ENCODE measurements at regions not wholly inside any gene's neighbourhood (a gene's known extent, or its start where the extent isn't known, plus 50 kb on each side); places are given as distances from the start of the nearest gene placed in this dataset.

DNA sequence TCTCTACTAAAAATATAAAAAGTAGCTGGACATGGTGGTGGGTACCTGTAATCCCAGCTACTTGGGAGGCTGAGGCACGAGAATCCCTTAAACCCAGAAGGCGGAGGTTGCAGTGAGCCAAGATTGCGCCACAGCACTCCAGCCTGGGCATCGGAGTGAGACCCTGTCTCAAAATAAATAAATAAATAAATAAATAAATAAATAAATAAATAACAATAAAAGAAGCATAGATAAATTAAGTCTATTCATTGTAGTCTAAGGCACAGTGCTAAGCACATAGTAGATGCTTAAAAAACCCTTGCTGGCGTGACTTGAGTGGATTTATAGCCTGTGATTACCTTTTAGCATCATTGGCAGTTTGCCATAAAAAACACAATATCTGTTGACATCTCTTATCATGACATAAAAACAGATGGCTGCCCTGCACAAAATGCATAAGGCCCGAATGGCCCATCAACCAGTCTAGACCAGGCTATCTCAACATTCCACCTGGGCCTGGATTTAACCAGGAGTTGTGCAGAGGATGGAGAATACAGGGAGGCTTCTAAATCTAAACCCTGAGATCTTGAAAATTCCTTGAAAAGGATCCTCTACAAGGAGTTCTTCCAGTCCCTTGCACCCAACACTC, 94.9 kb downstream of the PRLHR start:
- DNase-seq = no peak

DNA sequence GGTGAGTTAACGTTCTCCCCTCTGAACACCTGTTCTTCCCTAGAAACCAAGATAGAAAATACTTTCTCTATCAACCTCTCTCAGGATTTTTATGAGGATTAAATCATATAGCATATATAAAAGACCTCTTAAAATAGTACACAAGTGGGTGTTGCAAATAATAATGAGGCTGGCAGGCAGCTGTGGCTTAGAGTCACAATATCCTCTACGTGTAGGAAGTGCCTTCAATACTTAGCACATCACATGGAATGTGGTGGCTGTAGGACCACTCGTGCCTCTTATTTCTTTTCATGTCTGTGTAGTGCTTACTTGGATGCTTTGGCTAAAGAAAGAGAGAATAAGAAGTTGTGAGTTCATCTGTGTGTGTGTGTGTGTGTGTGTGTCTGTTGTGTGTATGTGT, 96.3 kb downstream of the PRLHR start:
- no peak for DNase-seq

DNA sequence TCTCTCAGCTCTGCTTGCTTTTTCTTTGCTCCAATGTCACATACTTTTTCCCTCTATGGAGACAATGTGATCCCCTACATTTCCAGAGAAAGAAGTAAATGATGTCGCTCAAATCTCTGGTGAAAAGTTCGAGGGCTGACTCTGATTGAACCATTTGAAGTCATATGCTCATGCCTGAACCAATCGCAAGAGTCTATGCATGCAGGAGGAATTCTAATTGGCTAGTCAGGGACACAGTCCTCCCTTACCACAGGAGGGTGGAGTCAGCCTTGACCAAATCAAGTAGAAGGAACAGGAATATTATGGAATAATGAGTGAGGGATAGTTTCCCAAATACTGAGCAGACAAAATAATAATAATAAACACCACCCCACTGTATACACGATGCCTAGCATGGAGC, 96.8 kb downstream of the PRLHR start:
- no peak for DNase-seq

DNA sequence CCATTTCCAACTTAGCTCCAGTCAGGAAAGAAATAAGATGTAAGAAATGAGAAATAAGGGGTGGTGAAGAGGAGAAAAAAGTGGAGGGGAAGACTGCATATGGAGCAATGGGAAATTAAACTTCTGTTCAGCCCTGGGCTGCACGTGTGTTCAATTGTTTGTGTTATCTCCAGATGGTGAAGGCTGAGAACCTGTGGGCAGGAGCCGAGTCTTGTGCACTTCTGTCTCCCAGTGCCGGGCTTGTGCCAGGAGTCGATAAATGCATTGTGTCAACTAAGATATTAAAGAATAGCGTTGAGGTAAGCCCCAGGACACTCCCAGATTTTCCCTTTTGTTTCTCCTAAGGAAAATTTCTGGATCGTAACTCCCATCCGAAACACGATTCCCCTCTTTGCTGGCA, 98.2 kb downstream of the PRLHR start:
- no peak for DNase-seq

DNA sequence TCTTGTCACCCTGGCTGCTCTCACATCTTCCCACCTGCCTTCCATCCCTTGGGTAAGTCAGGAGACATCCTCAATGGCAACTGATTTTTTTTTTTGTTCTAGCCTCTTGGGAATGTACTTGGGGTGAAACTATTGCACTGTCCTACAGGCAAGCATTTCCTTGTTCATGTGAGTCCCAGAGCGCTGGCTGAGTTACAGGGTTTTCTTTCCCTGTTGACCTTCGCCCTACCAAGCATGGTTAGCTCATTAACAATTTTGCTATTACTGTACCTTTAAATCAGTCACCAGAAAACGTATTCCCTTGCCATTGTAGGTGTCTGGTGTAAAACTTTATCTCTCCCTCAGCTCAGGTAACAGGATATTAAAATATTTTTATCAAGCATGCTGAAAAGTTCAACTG, 98.9 kb downstream of the PRLHR start:
- DNase-seq = no peak

DNA sequence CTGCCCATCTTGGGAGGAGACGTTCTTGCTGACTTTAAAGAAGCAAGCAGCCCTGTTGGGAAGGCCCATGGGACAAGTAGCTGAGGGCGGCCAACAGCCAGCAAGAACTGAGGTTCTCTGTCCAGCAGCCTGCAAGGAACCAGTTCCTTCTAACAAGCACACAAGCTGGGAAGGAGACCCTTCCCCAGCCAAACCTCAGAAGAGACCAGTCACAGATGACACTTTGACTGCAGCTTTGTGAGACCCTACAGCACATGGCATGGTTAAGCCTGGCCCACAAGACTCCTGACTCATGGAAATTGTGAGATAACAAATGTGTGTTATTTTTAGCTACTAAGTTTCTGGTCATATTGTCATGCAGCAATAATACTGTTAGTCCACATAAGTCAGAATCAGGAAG, 99.9 kb downstream of the PRLHR start:
- no peak for DNase-seq

DNA sequence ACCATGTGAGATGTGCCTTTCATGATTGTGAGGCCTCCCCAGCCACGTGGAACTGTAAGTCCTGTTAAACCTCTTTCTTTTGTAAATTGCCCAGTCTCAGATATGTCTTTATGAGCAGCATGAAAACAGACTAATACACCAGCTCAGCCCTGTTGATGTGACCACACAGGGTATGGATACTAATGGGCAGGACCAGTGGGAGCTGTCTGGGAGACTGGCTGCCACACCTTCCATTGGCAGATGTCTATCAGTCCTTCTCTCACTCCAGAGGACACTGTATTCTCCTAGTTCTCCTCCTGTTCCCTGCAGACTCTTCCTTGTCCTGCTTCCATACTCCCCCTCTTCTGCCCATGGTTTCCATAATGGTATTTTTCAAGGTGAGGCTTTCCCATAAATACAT, 104.4 kb downstream of the PRLHR start:
- DNase-seq = no peak

DNA sequence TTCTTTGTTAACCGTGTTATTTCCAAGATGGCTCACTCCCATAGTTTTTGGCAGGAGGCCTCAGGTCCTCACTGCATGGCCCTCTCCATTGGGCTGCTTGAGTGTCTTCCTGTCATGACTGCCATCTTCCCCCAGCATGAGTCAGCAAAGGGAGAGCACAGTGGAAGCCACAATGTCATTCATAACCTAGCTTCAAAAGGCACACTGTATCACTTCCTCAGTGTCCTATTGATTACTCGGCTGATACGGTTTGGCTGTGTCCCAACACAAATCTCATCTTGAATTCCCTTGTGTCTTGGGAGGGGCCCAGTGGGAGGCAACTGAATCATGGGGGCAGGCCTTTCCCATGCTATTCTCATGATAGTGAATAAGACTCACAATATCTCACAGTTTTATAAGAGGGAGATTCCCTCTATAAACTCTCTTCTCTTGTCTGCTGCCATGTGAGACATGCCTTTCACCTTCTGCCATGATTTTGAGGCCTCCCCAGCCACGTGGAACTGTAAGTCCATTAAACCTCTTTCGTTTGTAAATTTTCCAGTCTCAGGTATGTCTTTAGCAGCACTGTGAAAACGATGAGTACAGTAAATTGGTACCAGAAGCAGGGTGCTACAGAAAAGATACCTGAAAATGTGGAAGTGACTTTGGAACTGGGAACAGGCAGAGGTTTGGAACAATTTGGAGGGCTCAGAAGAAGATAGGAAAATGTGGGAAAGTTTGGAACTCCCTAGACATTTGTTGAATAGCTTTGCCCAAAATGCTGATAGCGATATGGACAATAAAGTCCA, 106.5 kb downstream of the PRLHR start:
- DNase-seq = no peak

DNA sequence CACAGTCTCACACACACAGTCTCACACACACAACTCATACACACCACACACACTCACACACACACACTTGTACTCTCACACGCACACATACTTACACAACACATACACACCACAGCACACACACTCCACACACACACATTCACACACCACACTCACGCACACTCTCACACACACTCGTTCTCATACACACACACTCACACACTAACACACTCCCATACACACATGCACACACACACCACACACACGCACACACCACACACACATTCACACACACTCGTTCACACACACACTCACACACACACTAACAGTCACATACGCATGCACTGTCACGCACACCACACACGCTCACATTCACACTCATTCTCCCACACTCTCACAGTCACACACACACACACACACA, 109.8 kb downstream of the PRLHR start:
- DNase-seq = no peak

DNA sequence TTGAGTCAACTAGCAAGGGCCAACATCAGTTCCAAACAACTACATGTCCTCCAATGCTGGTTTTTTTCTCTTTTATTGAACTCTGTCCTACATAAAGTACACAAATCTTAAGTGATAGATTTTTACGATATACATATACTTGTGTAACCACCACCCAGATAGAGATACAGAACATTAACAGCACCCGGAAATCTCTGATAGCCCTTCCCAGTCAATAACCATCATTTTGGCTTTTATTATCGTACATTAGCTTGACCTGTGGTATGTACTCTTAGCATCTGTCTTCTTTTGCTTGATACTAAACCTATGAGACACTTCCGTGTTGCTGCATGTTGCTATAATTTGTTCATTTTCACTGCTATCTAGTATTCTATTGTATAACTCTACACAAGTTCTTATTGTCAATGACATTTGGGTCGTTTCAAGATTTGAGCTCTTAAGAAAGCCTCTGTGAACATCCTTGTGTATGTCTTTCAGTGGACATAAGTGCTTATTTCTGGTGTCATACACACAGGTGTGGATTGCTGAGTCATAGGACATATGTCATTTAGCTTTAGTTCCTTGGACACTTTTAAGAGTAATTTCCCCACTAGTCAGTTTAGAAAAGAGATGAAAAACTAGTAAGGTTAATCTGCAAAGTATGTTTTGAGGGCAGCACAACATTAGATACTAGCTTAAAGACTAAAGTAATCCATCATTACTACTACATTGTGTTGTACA, 111.1 kb downstream of the PRLHR start:
- no peak for DNase-seq

DNA sequence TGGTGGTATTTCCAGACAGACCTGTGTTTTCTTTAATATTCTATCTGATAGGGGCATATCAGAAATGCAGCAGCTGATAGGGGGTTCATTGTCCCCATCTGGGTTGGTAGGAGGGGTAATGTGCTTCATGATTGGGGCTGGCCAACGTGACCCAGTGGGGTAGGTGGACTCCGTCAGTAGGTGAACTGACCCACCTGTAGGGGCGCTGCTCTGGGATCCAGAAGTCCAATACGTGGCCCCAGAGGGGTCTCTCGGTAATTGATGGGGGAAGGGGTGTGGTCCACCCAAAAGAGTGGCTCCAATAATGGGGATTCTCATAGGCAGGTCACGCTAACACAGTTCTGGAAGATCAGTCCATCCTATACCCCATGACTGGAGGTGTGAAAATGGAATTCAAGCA, 112.0 kb downstream of the PRLHR start:
- DNase-seq = no peak

DNA sequence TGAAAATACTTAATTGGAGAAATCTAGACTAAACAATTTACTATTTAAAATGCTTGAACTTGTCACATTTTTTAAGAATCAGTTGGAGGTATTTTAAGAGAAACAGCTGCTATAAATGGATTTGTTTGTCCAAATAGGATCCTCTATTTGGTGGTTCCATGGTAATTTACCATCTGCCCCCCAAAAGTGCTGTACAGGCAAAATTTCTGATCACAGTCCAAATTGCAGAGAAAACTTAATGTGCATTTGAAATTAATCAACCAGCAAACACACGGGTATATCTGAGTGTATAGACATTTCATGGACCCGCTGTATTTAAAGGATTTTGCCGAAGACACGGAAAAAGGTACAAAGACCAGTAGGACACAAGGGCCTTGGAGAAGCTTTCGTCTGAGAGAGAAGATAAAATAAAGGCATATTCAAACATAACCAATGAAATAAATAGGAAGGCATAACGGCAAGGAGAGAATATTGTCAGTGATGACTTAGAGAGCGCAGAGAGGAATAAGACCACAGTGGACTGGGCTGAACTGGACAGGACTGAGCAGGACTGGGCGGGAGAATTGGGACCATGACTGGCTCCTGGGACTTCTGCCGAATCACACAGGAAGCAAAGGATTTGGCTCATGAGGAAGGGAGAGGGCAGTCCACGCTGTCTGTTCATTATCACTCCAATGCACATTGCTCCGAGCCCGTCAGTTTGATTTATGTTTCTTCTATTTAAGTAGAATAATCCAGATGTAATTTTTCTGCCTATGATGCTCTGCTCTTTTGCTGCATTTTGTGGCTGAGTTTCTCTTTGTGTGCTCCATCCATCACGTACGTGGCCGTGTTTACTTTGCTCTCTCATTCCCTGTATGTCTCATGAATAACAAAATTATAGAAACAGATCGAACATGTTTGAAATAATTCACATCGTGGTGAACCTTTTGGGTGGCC, 112.8 kb downstream of the PRLHR start:
- no peak for DNase-seq

DNA sequence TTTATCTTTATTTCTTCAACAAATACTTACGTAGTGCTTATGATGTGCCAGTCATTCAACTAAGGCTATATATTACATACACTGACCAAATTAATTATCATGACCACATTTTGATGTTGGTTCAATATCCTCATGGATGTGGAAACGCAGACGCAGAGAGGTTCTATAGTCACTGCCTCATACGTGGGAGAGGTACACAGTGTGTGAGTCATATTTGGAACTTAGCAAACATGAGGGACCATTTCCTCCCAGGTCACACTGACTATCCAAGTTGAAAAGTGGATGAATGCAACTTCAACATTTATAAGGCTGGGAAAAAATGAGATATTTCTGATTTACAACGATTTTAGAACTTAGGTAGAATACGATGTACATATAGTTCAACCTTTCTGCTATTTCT, 113.6 kb downstream of the PRLHR start:
- no peak for DNase-seq

DNA sequence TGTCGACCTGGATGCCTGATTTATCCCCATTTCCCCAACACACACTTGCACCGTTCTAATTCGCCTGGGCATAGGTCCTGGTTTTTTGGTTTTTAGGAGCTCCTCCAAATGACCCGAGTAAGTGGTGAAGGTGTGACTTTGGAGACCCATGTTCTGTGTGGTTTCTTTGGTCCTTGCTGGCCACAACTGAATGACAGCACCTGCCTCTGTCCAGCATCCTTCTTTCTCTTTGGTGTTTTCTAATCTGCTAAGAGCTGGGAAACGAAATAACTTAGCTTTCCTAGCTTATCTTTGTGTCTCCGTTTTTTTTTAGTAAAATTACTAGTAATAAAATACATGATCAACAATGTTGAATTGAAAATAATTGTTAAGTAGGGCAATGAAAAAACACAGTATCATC, 120.2 kb downstream of the PRLHR start:
- DNase-seq = no peak

DNA sequence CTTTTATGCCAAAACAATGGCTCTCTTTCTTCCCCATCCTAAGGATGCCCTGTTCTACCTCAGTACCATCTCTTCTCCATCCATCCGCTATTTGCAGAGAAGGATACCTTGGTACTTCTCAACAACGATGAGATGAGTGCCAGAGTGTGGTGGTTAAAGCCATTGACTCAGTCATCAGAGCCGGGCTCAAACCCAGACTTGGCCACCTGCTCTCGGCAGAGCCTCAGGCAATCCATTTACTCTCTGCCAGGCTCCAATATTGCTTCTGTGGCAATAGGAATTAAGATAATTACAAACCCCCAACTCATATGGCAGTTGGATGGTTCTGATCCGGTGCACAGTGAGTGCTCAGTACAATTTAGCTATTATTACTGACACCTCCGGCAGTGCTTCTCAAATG, 121.3 kb downstream of the PRLHR start:
- DNase-seq = no peak

DNA sequence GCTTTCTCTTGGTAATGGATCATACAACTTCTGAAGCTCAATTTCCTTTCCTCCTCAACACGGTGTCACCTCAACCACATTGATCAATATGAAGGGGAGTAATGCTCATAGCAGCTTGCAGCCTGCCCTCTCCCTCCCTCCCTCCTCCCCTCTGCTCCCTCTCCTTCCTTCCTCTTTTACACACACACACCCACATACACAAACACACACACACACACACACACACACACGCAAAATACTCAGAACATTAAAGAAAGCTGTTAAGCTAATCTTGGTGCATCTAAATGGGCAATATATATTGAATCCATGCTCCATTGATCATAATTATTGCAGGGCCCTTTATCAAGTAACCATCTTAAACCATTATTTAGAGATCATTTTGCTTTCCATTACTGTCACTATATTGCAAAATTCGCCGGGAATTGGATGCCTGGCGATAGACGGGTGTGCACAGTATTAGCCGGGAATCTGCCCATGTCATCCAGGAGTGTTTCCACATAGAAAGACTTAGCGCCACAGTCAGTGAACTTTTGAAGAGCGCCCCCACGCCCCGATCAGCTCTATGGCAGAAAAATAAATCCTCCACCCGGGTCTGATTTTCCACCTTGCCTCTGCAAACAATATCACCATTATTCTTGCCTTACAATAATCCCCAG, 122.0 kb downstream of the PRLHR start:
- DNase-seq = no peak

DNA sequence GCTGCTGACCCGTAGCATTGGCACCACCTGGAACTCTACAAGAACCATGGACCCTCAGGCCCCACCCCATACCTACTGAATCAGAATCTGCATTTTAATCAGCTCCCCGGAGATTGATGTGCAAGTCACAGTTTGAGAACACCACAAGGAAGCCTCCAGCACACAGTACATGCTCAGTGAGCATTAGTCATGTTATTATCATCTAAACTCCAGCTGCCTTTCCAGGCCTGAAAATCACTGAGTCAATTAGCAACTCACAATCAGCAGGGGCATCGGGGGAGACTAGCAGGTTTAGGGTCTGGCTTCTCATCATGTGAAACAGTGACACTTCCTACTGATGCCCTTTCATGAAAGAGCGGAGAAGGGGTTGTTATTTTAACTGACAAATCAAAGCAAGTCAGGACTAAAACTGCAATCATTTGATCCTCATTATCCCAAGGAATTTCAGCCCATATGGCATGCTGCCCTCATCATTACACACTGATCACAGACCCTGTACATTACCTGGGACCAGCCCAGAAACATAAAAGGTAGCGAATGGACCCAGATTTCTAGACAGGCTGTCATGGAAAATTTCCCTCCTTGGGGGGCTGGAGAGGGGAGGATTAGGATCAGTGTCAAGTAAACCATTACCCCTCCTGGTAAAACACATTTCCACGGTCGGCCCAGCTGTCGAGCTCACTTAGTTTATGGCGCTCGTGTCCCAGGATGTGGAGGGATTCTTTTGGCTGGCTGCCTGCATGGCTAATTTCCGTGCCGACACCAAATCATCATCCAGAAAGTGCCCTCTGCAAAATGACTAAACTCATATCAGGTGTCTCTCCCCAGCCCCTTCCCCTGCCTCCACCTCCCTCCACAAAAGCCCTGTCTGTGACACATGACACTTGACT, 122.8 kb downstream of the PRLHR start:
- DNase-seq = no peak

DNA sequence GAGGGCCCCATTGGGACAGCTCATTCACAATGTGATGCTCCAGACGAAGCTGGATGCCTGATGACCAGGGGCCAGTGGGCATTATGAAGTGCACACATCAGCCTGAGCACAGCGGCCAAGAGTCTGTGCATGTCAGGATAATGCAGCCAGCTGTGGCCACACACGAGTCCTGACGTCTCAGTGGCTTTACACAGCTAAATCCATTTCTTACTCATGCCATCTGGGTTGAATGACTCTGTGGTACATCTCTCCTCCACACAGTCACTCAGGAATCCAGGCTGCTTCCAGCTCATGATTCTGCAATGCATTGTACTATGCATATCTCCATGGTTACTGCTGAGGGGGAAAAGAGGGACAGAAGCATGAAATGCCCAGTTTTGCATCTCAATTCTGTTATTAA, 123.6 kb downstream of the PRLHR start:
- DNase-seq = no peak

DNA sequence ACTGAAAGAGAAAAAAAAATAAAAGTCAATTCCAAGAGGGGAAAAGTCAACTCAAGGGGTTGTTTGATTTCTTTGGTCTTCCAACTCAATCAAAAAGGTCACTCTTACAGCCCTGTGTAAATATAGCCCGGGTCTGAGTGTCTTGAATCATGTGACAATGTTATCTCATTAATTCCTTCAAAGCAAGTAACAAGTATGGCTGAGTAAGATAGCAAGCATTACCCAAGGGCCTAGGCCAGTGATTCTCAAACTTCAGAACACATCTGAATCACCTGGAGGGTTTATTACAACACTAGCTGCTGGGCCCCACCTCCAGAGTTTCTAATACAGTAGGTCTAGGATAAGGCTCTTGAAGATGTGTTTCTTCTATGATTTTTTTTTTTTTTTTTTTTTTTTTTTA, 125.0 kb downstream of the PRLHR start:
- DNase-seq = no peak

DNA sequence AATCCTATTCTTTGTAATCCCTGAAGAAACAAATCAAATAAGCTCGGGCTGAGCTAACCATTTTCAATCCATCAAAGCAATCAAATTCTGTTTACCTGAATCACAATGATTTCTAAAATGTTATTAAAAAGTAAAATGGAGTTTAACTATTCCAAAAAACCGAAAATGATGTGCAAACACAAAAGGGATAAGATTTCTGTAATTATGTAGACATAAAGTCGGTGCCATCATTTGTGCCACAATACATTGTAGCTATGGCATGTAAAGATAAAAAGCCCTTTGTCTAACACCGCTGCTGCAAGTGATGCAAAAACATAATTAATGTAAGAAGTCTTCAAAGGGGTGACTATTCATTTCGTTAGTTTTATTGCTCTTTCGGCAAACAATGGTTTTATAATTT, 125.1 kb upstream of the FAM204A start:
- no peak for DNase-seq

DNA sequence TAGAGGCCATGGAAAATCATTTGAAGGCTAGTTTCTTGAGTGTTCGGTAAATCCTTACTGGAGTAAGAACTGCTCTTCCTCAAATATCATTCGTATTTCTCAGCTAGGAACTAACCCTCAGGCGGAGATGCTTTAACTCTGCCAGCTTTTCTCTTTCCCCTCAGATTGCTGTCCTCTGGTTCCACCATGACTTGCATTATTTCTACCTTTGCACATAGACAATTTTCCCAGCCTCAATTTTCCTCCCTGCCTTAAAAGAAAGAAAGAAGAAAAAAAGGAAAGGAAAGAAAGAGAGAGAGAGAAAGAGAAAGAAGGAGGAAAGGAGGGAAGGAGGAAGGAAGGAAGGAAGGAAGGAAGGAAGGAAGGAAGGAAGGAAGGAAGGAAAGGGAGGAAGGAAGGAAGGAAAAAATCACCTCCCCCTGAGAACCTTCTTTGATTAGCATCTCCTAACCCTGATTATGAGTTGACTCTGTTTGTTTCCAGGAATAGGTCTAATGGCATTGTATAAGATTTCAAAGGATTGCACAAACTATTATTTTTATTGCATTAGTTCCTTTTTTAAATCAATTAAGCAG, 123.3 kb upstream of the FAM204A start:
- no peak for DNase-seq

Measured in activated CD4-positive, alpha-beta T cell treated with anti-CD3 and anti-CD28 coated beads, Interleukin-2, amount 50 U/mL, for 1 hour (primary cell).